VCaP (cell line): ENCODE measurements at regions not wholly inside any gene's neighbourhood (a gene's known extent, or its start where the extent isn't known, plus 50 kb on each side); places are given as distances from the start of the nearest gene placed in this dataset.

Source experiments
- H3K27ac ChIP-seq: fragments of 450-650 bp; 2 replicates; pipeline ENCODE4 v1.5.1; 2017
- CTCF ChIP-seq: fragments of 450-650 bp; conservative IDR thresholded peaks from 2 replicates; pipeline ENCODE4 v1.5.1; 2017; ENCODE audit warnings: mild to moderate bottlenecking, moderate library complexity

GRCh38 chr3:68256635-68257223, 602.3 kb upstream of the SUCLG2 start:
- TF ChIP-seq CTCF, result peak; percentile 84

GRCh38 chr3:68249265-68249664, 594.9 kb upstream of the SUCLG2 start:
- no peak for TF ChIP-seq CTCF

More at GRCh38 chr3:68256635-68257223, 602.3 kb upstream of the SUCLG2 start:
- no peak overlapping the region for H3K27ac ChIP-seq

GRCh38 chr3:68242606-68243005, 588.2 kb upstream of the SUCLG2 start:
- no peak for TF ChIP-seq CTCF

More at GRCh38 chr3:68249265-68249664, 594.9 kb upstream of the SUCLG2 start:
- H3K27ac ChIP-seq, result peak overlapping the region; percentile 12; the same call in 1 of the 2 replicates

GRCh38 chr3:68239542-68239941, 585.1 kb upstream of the SUCLG2 start:
- no peak for TF ChIP-seq CTCF
- H3K27ac ChIP-seq, result no peak overlapping the region

More at GRCh38 chr3:68242606-68243005, 588.2 kb upstream of the SUCLG2 start:
- H3K27ac ChIP-seq, result peak overlapping the region; percentile 70

- H3K27ac ChIP-seq, result no peak overlapping the region
- no peak for TF ChIP-seq CTCF
Measured at GRCh38 chr3:68234076-68234780, 579.8 kb upstream of the SUCLG2 start.

- no peak for TF ChIP-seq CTCF
- H3K27ac ChIP-seq, result no peak overlapping the region
Measured at GRCh38 chr3:68228856-68229255, 574.4 kb upstream of the SUCLG2 start.

GRCh38 chr3:68220832-68221231, 566.4 kb upstream of the SUCLG2 start:
- no peak for TF ChIP-seq CTCF
- H3K27ac ChIP-seq, result no peak overlapping the region
